Body of pancreas (tissue), 4 donors: ENCODE measurements at regions not wholly inside any gene's neighbourhood (a gene's known extent, or its start where the extent isn't known, plus 50 kb on each side); places are given as distances from the start of the nearest gene placed in this dataset.

Experiments
- ATAC-seq: fragments of 150-250 bp; one replicate; pipeline ENCODE4 v1.9.1; 2016
- DNase-seq, 4 donors: peaks; one replicate each; pipeline ENCODE4 v3.0.0-alpha.2; 2019
- H3K27ac ChIP-seq, 4 donors: fragments of 200-600 bp; sonication (generic); 1 replicate in 3 of 4; 2 replicates in 1 of 4; pipeline versions ENCODE4 v1.5.1 to v1.6.1; 2016 to 2019; ENCODE audit warnings: mild to moderate bottlenecking in 1 of 4, mixed read lengths in 1 of 4, moderate library complexity in 1 of 4
- H3K27me3 ChIP-seq, 2 donors: fragments of 200-600 bp; sonication (generic); one replicate each; pipeline ENCODE4 v1.6.0; 2016; ENCODE audit warnings: mild to moderate bottlenecking in 1 of 2
- H3K36me3 ChIP-seq, 2 donors: fragments of 200-600 bp; sonication (generic); replicated peaks in 1 of 2; 2 replicates each; pipeline ENCODE4 v1.5.1; 2016; ENCODE audit warnings: low read depth in 2 of 2; ENCODE audit not compliant: insufficient read depth in 1 of 2
- H3K4me1 ChIP-seq: fragments of 200-600 bp; sonication (generic); one replicate; pipeline ENCODE4 v1.6.0; 2016
- H3K4me3 ChIP-seq, 2 donors: fragments of 200-600 bp; sonication (generic); 1 replicate in 1 of 2; 2 replicates in 1 of 2; pipeline ENCODE4 v1.5.1; 2016 to 2019
- H3K9me3 ChIP-seq, 3 donors: fragments of 200-600 bp; sonication (generic); 1 replicate in 2 of 3; 2 replicates in 1 of 3; pipeline ENCODE4 v1.5.1; 2016
- POLR2A ChIP-seq, 3 donors: fragments of 450-650 bp; IDR thresholded peaks; one replicate each; pipeline ENCODE4 v1.6.1; 2016; ENCODE audit warnings: antibody characterized with exemption in 3 of 3, mild to moderate bottlenecking in 2 of 3
- WGBS, 2 donors: methylation state at CpG; one replicate each; pipeline ENCODE4 v1.1.5; 2017; 5-methylcytosine and 5-hydroxymethylcytosine counted together
- intact Hi-C: fragments of 100-400 bp; cut with DNase I; formaldehyde crosslinking; loops from one replicate; pipeline ENCODE4 v1.15.1; 2023
- TF ChIP-seq, protein P1 (sequence below), 7 experiments: fragments of 450-650 bp in 4 of 7; fragments of 200-600 bp in 3 of 7; sonication (generic) in 3 of 7; IDR thresholded peaks; one replicate each; pipeline ENCODE4 v1.5.1; 2016 to 2019; ENCODE audit warnings: antibody characterized with exemption in 7 of 7

DNA sequence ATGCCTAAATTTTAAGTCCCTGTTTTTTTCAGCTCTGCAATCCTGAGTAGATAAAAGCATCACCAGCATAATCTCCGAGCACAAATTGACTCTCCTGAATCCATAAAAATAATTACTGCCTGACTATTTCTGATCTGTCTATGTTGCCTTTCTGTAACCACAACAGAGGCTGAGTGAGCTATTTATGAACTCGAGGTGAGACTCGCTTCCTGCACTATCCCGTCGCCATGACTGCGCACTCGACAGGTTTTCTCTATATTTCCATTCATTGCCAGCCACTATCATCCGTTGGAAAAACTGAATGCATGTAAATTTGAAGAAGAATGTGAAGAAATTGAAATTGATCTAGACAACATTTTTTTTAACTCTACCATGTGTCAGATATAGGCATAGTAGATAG, 897.2 kb downstream of the ADGRL2 start:
- Histone ChIP-seq H3K4me1 (no peaks in the 10 kb centered on the region), H3K27me3 (no peaks in the 10 kb centered on the region), H3K27ac (no peak overlapping the region), H3K4me3 (no peak overlapping the region), H3K36me3 (no peaks in the 10 kb centered on the region), H3K9me3 (no peaks in the 10 kb centered on the region)
- 78 to 88% methylated on average over 8 of the region's 8 CpGs for WGBS, 2 donors
- no peak for DNase-seq
- no peak for ATAC-seq
- intact Hi-C loops: no loop called here
- TF ChIP-seq, protein P1, sequence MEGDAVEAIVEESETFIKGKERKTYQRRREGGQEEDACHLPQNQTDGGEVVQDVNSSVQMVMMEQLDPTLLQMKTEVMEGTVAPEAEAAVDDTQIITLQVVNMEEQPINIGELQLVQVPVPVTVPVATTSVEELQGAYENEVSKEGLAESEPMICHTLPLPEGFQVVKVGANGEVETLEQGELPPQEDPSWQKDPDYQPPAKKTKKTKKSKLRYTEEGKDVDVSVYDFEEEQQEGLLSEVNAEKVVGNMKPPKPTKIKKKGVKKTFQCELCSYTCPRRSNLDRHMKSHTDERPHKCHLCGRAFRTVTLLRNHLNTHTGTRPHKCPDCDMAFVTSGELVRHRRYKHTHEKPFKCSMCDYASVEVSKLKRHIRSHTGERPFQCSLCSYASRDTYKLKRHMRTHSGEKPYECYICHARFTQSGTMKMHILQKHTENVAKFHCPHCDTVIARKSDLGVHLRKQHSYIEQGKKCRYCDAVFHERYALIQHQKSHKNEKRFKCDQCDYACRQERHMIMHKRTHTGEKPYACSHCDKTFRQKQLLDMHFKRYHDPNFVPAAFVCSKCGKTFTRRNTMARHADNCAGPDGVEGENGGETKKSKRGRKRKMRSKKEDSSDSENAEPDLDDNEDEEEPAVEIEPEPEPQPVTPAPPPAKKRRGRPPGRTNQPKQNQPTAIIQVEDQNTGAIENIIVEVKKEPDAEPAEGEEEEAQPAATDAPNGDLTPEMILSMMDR (IDR thresholded peaks at IDR 0.05): no peak
- no peak for TF ChIP-seq POLR2A (IDR thresholded peaks at IDR 0.05)

- intact Hi-C loops: no loop called here
- DNase-seq (no peak), ATAC-seq (no peak)
- TF ChIP-seq, protein P1 (IDR thresholded peaks at IDR 0.05): no peak
- TF ChIP-seq POLR2A (IDR thresholded peaks at IDR 0.05): no peak
- H3K9me3 ChIP-seq: no peaks in the 10 kb centered on the region
- H3K27me3 ChIP-seq: no peaks in the 10 kb centered on the region
- 37 to 48% methylated on average over 2 of the region's 2 CpGs for WGBS, 2 donors
- no peaks in the 10 kb centered on the region for H3K4me1 ChIP-seq
- no peaks in the 10 kb centered on the region for H3K36me3 ChIP-seq
- no peak overlapping the region for H3K27ac ChIP-seq
- H3K4me3 ChIP-seq: no peak overlapping the region
Measured at GRCh38 chr1:82695443-82695842, 894.7 kb downstream of the ADGRL2 start.

GRCh38 chr1:82690411-82690810, 889.7 kb downstream of the ADGRL2 start:
- no peaks in the 10 kb centered on the region for H3K27me3 ChIP-seq
- no peak overlapping the region for H3K27ac ChIP-seq
- peaks cover 0 to 6% (median 2%) of the 10 kb centered on the region in 3 donors for H3K9me3 ChIP-seq
- H3K4me1 ChIP-seq: no peaks in the 10 kb centered on the region
- intact Hi-C loops: no loop called here
- ATAC-seq (no peak), DNase-seq (no peak)
- TF ChIP-seq, protein P1 (IDR thresholded peaks at IDR 0.05): no peak
- no peak for TF ChIP-seq POLR2A (IDR thresholded peaks at IDR 0.05)
- H3K36me3 ChIP-seq: no peaks in the 10 kb centered on the region
- WGBS, 2 donors: 70 to 76% methylated on average over 1 of the region's 1 CpG
- H3K4me3 ChIP-seq: no peak overlapping the region

GRCh38 chr1:82689217-82689616, 888.5 kb downstream of the ADGRL2 start:
- Histone ChIP-seq H3K4me1 (no peaks in the 10 kb centered on the region), H3K9me3 (peaks cover 0 to 6% (median 2%) of the 10 kb centered on the region in 3 donors), H3K27me3 (no peaks in the 10 kb centered on the region), H3K27ac (no peak overlapping the region), H3K36me3 (no peaks in the 10 kb centered on the region), H3K4me3 (no peak overlapping the region)
- DNase-seq (no peak), ATAC-seq (no peak)
- TF ChIP-seq, protein P1 (IDR thresholded peaks at IDR 0.05): no peak
- TF ChIP-seq POLR2A (IDR thresholded peaks at IDR 0.05): no peak
- 56 to 67% methylated on average over 4 of the region's 4 CpGs for WGBS, 2 donors
- intact Hi-C loops: no loop called here

DNA sequence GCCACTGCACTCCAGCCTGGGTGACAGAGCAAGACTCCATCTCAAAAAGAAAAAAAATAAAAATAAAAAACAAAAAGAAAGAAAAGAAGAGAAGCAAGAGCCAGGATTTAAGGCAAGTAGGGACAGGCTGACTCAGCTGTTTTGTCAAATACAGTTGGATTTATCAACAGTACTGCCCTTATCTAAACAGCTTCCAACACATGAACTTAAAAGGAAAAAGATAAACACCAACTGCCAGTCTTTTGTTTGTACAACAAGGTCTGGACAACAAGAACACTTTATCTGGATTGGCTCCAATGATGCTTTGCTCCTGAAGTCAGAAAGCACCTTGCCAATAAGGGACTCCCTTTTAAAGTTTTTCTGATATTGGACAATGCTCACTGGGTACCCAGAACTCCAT, 886.0 kb downstream of the ADGRL2 start:
- Histone ChIP-seq H3K4me3 (no peak overlapping the region), H3K27ac (no peak overlapping the region), H3K9me3 (peaks cover 0 to 6% (median 2%) of the 10 kb centered on the region in 3 donors), H3K4me1 (no peaks in the 10 kb centered on the region), H3K27me3 (no peaks in the 10 kb centered on the region), H3K36me3 (no peaks in the 10 kb centered on the region)
- intact Hi-C loops: no loop called here
- TF ChIP-seq, protein P1 (IDR thresholded peaks at IDR 0.05): no peak
- no peak for TF ChIP-seq POLR2A (IDR thresholded peaks at IDR 0.05)
- DNase-seq (no peak), ATAC-seq (no peak)
